ENCODE measurements at regions not wholly inside any gene's neighbourhood (a gene's known extent, or its start where the extent isn't known, plus 50 kb on each side); places are given as distances from the start of the nearest gene placed in this dataset.

GRCh38 chr3:180322829-180323228 is 279.1 kb upstream of the TTC14 start:
- Histone ChIP-seq H4K20me1 (ENCODE audit: insufficient read depth) (no peaks in the 10 kb centered on the region), H3K9me2 (ENCODE audit: insufficient read depth, low read length) (no peaks in the 10 kb centered on the region), H3K27me3 (ENCODE audit: insufficient read depth, low read depth, low read length) (no peaks in the 10 kb centered on the region), H3K9me3 (ENCODE audit: low read length) (no peaks in the 10 kb centered on the region), H3F3A (ENCODE audit: insufficient read depth, low read length, poor library complexity, severe bottlenecking) (no peaks in the 10 kb centered on the region), H3K36me3 (ENCODE audit: insufficient read depth, low read length) (no peaks in the 10 kb centered on the region), H3K27ac (ENCODE audit: low read length) (no peak overlapping the region), H3K9ac (ENCODE audit: low read length) (no peak overlapping the region), H3K79me2 (replicated peaks; ENCODE audit: insufficient read depth, low read length) (no peaks in the 10 kb centered on the region), H3K4me3 (ENCODE audit: low read length) (no peak overlapping the region), H2AFZ (ENCODE audit: low read depth, low read length) (no peak overlapping the region), H3K4me2 (ENCODE audit: low read length) (no peak overlapping the region)
- no peak for TF ChIP-seq EP300 (conservative IDR thresholded peaks at IDR 0.05; ENCODE audit: poor library complexity, severe bottlenecking)

GRCh38 chr3:180324791-180325190 is 277.2 kb upstream of the TTC14 start:
- H3K4me3 ChIP-seq (ENCODE audit: low read length): no peak overlapping the region
- no peak overlapping the region for H3K4me2 ChIP-seq (ENCODE audit: low read length)
- no peaks in the 10 kb centered on the region for H4K20me1 ChIP-seq (ENCODE audit: insufficient read depth)
- H2AFZ ChIP-seq (ENCODE audit: low read depth, low read length): no peak overlapping the region
- H3K79me2 ChIP-seq (replicated peaks; ENCODE audit: insufficient read depth, low read length): no peaks in the 10 kb centered on the region
- no peak overlapping the region for H3K9ac ChIP-seq (ENCODE audit: low read length)
- no peaks in the 10 kb centered on the region for H3K36me3 ChIP-seq (ENCODE audit: insufficient read depth, low read length)
- no peak overlapping the region for H3K27ac ChIP-seq (ENCODE audit: low read length)
- no peaks in the 10 kb centered on the region for H3F3A ChIP-seq (ENCODE audit: insufficient read depth, low read length, poor library complexity, severe bottlenecking)
- H3K9me3 ChIP-seq (ENCODE audit: low read length): no peaks in the 10 kb centered on the region
- no peaks in the 10 kb centered on the region for H3K9me2 ChIP-seq (ENCODE audit: insufficient read depth, low read length)
- TF ChIP-seq CTCF (IDR thresholded peaks at IDR 0.05; ENCODE audit: poor library complexity, severe bottlenecking) (no peak), POLR2AphosphoS5 (IDR thresholded peaks at IDR 0.05) (no peak), SMC3 (conservative IDR thresholded peaks at IDR 0.05; ENCODE audit: poor library complexity) (no peak), EP300 (conservative IDR thresholded peaks at IDR 0.05; ENCODE audit: poor library complexity, severe bottlenecking) (no peak), MXI1 (conservative IDR thresholded peaks at IDR 0.05; ENCODE audit: poor library complexity, severe bottlenecking) (no peak), REST (IDR thresholded peaks at IDR 0.05; ENCODE audit: borderline replicate concordance) (no peak), EZH2 (IDR thresholded peaks at IDR 0.05; ENCODE audit: borderline replicate concordance, insufficient read depth, low read length, poor library complexity, severe bottlenecking) (no peak), TAF1 (IDR thresholded peaks at IDR 0.05; ENCODE audit: low read depth) (no peak), RAD21 (conservative IDR thresholded peaks at IDR 0.05) (no peak)
- H3K27me3 ChIP-seq (ENCODE audit: insufficient read depth, low read depth, low read length): no peaks in the 10 kb centered on the region

GRCh38 chr3:180325533-180325932 is 276.4 kb upstream of the TTC14 start:
- Histone ChIP-seq H3K4me2 (ENCODE audit: low read length) (no peak overlapping the region), H3K79me2 (replicated peaks; ENCODE audit: insufficient read depth, low read length) (no peaks in the 10 kb centered on the region), H3K9me2 (ENCODE audit: insufficient read depth, low read length) (no peaks in the 10 kb centered on the region), H3K36me3 (ENCODE audit: insufficient read depth, low read length) (no peaks in the 10 kb centered on the region), H3K9me3 (ENCODE audit: low read length) (no peaks in the 10 kb centered on the region), H3F3A (ENCODE audit: insufficient read depth, low read length, poor library complexity, severe bottlenecking) (no peaks in the 10 kb centered on the region), H4K20me1 (ENCODE audit: insufficient read depth) (no peaks in the 10 kb centered on the region), H3K9ac (ENCODE audit: low read length) (no peak overlapping the region), H3K27ac (ENCODE audit: low read length) (no peak overlapping the region), H3K27me3 (ENCODE audit: insufficient read depth, low read depth, low read length) (no peaks in the 10 kb centered on the region), H2AFZ (ENCODE audit: low read depth, low read length) (no peak overlapping the region), H3K4me3 (ENCODE audit: low read length) (no peak overlapping the region)
- TF ChIP-seq MXI1 (conservative IDR thresholded peaks at IDR 0.05; ENCODE audit: poor library complexity, severe bottlenecking) (no peak), TAF1 (IDR thresholded peaks at IDR 0.05; ENCODE audit: low read depth) (no peak), POLR2AphosphoS5 (IDR thresholded peaks at IDR 0.05) (no peak), REST (IDR thresholded peaks at IDR 0.05; ENCODE audit: borderline replicate concordance) (no peak), EZH2 (IDR thresholded peaks at IDR 0.05; ENCODE audit: borderline replicate concordance, insufficient read depth, low read length, poor library complexity, severe bottlenecking) (no peak), CTCF (IDR thresholded peaks at IDR 0.05; ENCODE audit: poor library complexity, severe bottlenecking) (no peak)
